ENCODE measurements at regions not wholly inside any gene's neighbourhood (a gene's known extent, or its start where the extent isn't known, plus 50 kb on each side); places are given as distances from the start of the nearest gene placed in this dataset.

GRCh38 chr11:97972731-97973130 lies 1048.0 kb upstream of the CNTN5 start:
- DNase-seq (ENCODE audit: low read depth in 2 of 2), result no peak
- TF ChIP-seq, protein P1, sequence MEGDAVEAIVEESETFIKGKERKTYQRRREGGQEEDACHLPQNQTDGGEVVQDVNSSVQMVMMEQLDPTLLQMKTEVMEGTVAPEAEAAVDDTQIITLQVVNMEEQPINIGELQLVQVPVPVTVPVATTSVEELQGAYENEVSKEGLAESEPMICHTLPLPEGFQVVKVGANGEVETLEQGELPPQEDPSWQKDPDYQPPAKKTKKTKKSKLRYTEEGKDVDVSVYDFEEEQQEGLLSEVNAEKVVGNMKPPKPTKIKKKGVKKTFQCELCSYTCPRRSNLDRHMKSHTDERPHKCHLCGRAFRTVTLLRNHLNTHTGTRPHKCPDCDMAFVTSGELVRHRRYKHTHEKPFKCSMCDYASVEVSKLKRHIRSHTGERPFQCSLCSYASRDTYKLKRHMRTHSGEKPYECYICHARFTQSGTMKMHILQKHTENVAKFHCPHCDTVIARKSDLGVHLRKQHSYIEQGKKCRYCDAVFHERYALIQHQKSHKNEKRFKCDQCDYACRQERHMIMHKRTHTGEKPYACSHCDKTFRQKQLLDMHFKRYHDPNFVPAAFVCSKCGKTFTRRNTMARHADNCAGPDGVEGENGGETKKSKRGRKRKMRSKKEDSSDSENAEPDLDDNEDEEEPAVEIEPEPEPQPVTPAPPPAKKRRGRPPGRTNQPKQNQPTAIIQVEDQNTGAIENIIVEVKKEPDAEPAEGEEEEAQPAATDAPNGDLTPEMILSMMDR (IDR thresholded peaks at IDR 0.05; ENCODE audit: low read depth, low read length), result no peak
- no peak overlapping the region for H3K4me3 ChIP-seq (replicated peaks in 1 of 2; ENCODE audit: low read depth in 2 of 2, low read length in 2 of 2)

DNA sequence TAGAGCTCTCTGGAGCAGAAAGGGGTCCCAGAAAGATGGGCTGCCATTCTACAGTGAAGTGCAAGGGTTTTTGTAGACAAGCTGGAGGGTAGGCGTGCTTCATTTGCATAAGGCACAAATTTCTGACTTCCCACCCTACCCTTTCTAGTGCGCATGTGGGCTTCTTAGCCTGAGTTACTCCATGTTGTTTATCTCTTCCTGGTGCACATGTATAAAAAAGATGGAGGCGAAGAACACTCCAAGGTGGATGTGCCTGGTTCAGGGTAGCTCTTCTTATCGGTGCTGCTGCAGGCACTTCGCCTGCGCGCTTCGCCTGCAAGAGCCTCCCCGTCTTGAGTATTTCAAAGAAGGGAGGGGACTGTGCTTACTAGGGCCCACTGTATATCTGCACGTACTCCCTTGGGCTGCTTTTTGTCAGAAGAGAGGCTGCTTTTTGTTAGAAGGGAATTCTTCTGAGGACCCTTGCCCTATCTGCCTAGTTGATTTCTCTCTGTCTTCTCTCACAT lies 1047.3 kb upstream of the CNTN5 start:
- H3K4me3 ChIP-seq (replicated peaks in 1 of 2; ENCODE audit: low read depth in 2 of 2, low read length in 2 of 2), result no peak overlapping the region
- TF ChIP-seq, protein P1 (IDR thresholded peaks at IDR 0.05; ENCODE audit: low read depth, low read length), result no peak
- no peak for DNase-seq (ENCODE audit: low read depth in 2 of 2)

GRCh38 chr11:97974798-97975498 lies 1045.8 kb upstream of the CNTN5 start:
- no peak overlapping the region for H3K4me3 ChIP-seq (replicated peaks in 1 of 2; ENCODE audit: low read depth in 2 of 2, low read length in 2 of 2)
- TF ChIP-seq, protein P1 (IDR thresholded peaks at IDR 0.05; ENCODE audit: low read depth, low read length), result no peak
- no peak for DNase-seq (ENCODE audit: low read depth in 2 of 2)

DNA sequence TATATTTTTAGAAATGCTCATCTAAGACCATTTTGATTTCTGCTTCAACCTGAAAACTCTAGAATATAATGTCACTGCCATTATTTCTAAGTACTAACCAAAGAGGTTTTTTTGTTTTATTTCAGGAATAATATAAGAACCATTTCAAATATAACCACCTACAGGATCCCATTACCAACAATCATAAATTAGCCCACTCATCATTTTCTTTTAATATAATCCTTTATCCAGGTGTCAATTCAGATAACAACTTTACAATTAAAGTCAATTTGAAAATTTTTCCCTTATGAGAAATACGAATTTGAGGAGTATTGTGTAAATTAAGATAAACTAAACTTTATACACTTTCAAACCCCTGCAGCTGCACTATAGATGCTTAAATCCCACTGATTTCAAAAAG lies 1043.0 kb upstream of the CNTN5 start:
- no peak overlapping the region for H3K4me3 ChIP-seq (replicated peaks in 1 of 2; ENCODE audit: low read depth in 2 of 2, low read length in 2 of 2)
- TF ChIP-seq, protein P1 (IDR thresholded peaks at IDR 0.05; ENCODE audit: low read depth, low read length), result no peak

DNA sequence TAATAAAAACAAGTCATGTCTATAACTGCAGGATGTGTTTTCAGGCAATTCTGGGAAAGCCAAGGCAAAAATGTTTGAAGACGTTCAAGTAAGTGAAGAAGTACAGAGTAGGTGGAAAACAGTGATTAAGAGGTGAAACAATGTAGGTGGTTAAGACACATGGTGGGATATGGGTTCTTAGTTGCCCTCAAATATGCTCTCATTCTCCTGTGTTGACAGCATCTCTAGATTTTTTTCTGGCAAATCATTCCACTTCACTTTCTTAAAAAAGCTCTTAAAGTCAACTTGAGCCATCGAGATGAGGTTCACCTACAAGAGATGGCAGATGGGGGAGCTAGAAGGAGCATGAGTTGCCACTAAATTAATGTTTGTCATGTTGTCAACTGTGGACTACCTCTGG lies 1041.0 kb upstream of the CNTN5 start:
- DNase-seq (ENCODE audit: low read depth in 2 of 2), result peak in 1 of 2 donors; percentile 49
- H3K4me3 ChIP-seq (replicated peaks in 1 of 2; ENCODE audit: low read depth in 2 of 2, low read length in 2 of 2), result no peak overlapping the region
- TF ChIP-seq, protein P1 (IDR thresholded peaks at IDR 0.05; ENCODE audit: low read depth, low read length), result no peak

More for the DNA sequence above, 1043.0 kb upstream of the CNTN5 start:
- DNase-seq (ENCODE audit: low read depth in 2 of 2), result no peak

DNA sequence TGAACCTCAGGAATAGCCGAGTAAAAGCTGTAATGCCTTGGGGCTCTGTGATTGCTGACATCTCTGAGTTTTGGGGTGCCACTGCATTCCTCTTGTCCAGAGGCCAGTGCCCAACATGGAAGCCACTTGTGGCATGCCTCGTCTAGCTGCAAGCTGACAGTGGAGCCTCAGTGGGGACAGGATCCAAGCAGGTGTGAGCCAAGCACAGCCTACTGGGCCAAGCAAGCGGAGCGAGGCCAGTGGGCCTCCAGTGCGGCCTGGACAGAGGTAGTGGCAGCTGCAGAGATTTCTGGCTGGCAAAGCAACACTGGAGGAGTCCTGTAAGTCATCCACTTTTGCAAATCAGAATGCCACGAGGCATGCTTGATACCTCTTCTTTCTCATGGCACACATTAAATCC lies 1038.2 kb upstream of the CNTN5 start:
- TF ChIP-seq, protein P1 (IDR thresholded peaks at IDR 0.05; ENCODE audit: low read depth, low read length), result no peak
- no peak for DNase-seq (ENCODE audit: low read depth in 2 of 2)
- H3K4me3 ChIP-seq (replicated peaks in 1 of 2; ENCODE audit: low read depth in 2 of 2, low read length in 2 of 2), result no peak overlapping the region
